ENCODE measurements at regions not wholly inside any gene's neighbourhood (a gene's known extent, or its start where the extent isn't known, plus 50 kb on each side); places are given as distances from the start of the nearest gene placed in this dataset.

DNA sequence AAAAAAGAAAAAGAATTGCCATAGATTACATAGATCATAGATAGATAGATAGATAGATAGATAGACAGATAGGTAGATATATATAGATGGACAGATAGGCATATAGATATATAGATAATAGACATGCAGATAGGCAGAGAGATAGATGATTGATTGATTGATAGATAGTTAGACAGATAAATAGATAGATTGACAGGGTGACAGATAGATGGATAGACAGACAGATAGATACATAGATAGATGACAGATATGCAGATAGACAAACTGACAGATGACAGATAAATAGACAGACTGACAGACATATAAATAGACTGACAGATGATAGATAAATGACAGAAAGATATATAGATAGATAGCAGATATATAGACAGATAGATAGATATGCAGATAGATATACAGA is 474.0 kb downstream of the IRS2 start:
- TF ChIP-seq, protein P1, sequence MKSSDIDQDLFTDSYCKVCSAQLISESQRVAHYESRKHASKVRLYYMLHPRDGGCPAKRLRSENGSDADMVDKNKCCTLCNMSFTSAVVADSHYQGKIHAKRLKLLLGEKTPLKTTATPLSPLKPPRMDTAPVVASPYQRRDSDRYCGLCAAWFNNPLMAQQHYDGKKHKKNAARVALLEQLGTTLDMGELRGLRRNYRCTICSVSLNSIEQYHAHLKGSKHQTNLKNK (CRISPR knock-in tag; IDR thresholded peaks at IDR 0.05) = no peak
- TF ChIP-seq, protein P2, sequence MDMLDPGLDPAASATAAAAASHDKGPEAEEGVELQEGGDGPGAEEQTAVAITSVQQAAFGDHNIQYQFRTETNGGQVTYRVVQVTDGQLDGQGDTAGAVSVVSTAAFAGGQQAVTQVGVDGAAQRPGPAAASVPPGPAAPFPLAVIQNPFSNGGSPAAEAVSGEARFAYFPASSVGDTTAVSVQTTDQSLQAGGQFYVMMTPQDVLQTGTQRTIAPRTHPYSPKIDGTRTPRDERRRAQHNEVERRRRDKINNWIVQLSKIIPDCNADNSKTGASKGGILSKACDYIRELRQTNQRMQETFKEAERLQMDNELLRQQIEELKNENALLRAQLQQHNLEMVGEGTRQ (CRISPR knock-in tag; IDR thresholded peaks at IDR 0.05) = no peak
- no peak for TF ChIP-seq NR1H2 (CRISPR knock-in tag; IDR thresholded peaks at IDR 0.05)
- TF ChIP-seq, protein P3, sequence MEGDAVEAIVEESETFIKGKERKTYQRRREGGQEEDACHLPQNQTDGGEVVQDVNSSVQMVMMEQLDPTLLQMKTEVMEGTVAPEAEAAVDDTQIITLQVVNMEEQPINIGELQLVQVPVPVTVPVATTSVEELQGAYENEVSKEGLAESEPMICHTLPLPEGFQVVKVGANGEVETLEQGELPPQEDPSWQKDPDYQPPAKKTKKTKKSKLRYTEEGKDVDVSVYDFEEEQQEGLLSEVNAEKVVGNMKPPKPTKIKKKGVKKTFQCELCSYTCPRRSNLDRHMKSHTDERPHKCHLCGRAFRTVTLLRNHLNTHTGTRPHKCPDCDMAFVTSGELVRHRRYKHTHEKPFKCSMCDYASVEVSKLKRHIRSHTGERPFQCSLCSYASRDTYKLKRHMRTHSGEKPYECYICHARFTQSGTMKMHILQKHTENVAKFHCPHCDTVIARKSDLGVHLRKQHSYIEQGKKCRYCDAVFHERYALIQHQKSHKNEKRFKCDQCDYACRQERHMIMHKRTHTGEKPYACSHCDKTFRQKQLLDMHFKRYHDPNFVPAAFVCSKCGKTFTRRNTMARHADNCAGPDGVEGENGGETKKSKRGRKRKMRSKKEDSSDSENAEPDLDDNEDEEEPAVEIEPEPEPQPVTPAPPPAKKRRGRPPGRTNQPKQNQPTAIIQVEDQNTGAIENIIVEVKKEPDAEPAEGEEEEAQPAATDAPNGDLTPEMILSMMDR (IDR thresholded peaks at IDR 0.05) = no peak
- TF ChIP-seq, protein P4, sequence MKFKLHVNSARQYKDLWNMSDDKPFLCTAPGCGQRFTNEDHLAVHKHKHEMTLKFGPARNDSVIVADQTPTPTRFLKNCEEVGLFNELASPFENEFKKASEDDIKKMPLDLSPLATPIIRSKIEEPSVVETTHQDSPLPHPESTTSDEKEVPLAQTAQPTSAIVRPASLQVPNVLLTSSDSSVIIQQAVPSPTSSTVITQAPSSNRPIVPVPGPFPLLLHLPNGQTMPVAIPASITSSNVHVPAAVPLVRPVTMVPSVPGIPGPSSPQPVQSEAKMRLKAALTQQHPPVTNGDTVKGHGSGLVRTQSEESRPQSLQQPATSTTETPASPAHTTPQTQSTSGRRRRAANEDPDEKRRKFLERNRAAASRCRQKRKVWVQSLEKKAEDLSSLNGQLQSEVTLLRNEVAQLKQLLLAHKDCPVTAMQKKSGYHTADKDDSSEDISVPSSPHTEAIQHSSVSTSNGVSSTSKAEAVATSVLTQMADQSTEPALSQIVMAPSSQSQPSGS (CRISPR knock-in tag; IDR thresholded peaks at IDR 0.05; ENCODE audit: borderline replicate concordance, low read depth) = no peak
- no peak for TF ChIP-seq FOXJ3 (CRISPR knock-in tag; IDR thresholded peaks at IDR 0.05; ENCODE audit: borderline replicate concordance)
- TF ChIP-seq FOXP1 (CRISPR knock-in tag; IDR thresholded peaks at IDR 0.05; ENCODE audit: borderline replicate concordance) = no peak
- TF ChIP-seq, protein P5, sequence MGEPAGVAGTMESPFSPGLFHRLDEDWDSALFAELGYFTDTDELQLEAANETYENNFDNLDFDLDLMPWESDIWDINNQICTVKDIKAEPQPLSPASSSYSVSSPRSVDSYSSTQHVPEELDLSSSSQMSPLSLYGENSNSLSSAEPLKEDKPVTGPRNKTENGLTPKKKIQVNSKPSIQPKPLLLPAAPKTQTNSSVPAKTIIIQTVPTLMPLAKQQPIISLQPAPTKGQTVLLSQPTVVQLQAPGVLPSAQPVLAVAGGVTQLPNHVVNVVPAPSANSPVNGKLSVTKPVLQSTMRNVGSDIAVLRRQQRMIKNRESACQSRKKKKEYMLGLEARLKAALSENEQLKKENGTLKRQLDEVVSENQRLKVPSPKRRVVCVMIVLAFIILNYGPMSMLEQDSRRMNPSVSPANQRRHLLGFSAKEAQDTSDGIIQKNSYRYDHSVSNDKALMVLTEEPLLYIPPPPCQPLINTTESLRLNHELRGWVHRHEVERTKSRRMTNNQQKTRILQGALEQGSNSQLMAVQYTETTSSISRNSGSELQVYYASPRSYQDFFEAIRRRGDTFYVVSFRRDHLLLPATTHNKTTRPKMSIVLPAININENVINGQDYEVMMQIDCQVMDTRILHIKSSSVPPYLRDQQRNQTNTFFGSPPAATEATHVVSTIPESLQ (CRISPR knock-in tag; IDR thresholded peaks at IDR 0.05) = no peak
- TF ChIP-seq, protein P6, sequence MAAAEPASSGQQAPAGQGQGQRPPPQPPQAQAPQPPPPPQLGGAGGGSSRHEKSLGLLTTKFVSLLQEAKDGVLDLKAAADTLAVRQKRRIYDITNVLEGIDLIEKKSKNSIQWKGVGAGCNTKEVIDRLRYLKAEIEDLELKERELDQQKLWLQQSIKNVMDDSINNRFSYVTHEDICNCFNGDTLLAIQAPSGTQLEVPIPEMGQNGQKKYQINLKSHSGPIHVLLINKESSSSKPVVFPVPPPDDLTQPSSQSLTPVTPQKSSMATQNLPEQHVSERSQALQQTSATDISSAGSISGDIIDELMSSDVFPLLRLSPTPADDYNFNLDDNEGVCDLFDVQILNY (CRISPR knock-in tag; IDR thresholded peaks at IDR 0.05) = no peak
- TF ChIP-seq CREM (CRISPR knock-in tag; IDR thresholded peaks at IDR 0.05) = no peak
- TF ChIP-seq, protein P7, sequence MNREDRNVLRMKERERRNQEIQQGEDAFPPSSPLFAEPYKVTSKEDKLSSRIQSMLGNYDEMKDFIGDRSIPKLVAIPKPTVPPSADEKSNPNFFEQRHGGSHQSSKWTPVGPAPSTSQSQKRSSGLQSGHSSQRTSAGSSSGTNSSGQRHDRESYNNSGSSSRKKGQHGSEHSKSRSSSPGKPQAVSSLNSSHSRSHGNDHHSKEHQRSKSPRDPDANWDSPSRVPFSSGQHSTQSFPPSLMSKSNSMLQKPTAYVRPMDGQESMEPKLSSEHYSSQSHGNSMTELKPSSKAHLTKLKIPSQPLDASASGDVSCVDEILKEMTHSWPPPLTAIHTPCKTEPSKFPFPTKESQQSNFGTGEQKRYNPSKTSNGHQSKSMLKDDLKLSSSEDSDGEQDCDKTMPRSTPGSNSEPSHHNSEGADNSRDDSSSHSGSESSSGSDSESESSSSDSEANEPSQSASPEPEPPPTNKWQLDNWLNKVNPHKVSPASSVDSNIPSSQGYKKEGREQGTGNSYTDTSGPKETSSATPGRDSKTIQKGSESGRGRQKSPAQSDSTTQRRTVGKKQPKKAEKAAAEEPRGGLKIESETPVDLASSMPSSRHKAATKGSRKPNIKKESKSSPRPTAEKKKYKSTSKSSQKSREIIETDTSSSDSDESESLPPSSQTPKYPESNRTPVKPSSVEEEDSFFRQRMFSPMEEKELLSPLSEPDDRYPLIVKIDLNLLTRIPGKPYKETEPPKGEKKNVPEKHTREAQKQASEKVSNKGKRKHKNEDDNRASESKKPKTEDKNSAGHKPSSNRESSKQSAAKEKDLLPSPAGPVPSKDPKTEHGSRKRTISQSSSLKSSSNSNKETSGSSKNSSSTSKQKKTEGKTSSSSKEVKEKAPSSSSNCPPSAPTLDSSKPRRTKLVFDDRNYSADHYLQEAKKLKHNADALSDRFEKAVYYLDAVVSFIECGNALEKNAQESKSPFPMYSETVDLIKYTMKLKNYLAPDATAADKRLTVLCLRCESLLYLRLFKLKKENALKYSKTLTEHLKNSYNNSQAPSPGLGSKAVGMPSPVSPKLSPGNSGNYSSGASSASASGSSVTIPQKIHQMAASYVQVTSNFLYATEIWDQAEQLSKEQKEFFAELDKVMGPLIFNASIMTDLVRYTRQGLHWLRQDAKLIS (CRISPR knock-in tag; IDR thresholded peaks at IDR 0.05; ENCODE audit: borderline replicate concordance) = no peak
